BE2C (cell line): ENCODE measurements at regions not wholly inside any gene's neighbourhood (a gene's known extent, or its start where the extent isn't known, plus 50 kb on each side); places are given as distances from the start of the nearest gene placed in this dataset.

ENCODE experiments used
- DNase-seq: peaks from one replicate; pipeline ENCODE4 v3.0.0-alpha.2; 2020
- H3K27me3 ChIP-seq: fragments of 250-450 bp; sonication (Bioruptor Pico); 2 replicates; pipeline ENCODE4 v1.5.1; 2020; ENCODE audit warnings: mild to moderate bottlenecking
- H3K36me3 ChIP-seq: fragments of 250-450 bp; sonication (Bioruptor Pico); 2 replicates; pipeline ENCODE4 v1.5.1; 2020; ENCODE audit warnings: mild to moderate bottlenecking
- H3K4me1 ChIP-seq: fragments of 250-450 bp; sonication (Bioruptor Pico); 2 replicates; pipeline ENCODE4 v1.5.1; 2020
- H3K4me3 ChIP-seq: 2 replicates; pipeline ENCODE4 v1.5.1; 2011; ENCODE audit warnings: low read depth, low read length
- H3K9me3 ChIP-seq: fragments of 250-450 bp; sonication (Bioruptor Pico); 2 replicates; pipeline ENCODE4 v1.5.1; 2020
- CTCF ChIP-seq: IDR thresholded peaks from 2 replicates; pipeline ENCODE4 v1.5.1; 2012; ENCODE audit warnings: mild to moderate bottlenecking, low read depth, low read length

DNA sequence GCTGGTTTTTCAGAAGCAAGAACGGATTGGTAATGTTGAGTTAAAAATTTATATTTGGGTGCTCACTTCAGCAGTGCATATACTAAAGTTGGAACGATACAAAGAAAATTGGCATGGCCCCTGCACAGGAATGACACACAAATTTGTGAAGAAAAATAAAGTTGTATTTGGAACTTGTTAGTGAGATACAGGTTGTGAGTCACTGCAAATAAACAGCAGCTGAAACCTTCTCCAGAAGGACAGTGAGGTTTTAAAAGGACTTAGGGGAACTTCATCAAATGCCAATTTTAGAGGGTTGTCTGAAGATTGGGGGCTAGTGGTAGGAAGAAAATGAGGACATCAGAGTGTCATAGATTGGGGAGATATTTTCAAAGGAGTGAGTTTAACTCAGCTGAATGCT is 79.7 kb upstream of the ELOVL6 start:
- Histone ChIP-seq H3K36me3 (no peaks in the 10 kb centered on the region), H3K27me3 (no peaks in the 10 kb centered on the region), H3K4me1 (no peaks in the 10 kb centered on the region), H3K4me3 (no peak overlapping the region), H3K9me3 (no peaks in the 10 kb centered on the region)
- DNase-seq: no peak
- TF ChIP-seq CTCF: no peak

DNA sequence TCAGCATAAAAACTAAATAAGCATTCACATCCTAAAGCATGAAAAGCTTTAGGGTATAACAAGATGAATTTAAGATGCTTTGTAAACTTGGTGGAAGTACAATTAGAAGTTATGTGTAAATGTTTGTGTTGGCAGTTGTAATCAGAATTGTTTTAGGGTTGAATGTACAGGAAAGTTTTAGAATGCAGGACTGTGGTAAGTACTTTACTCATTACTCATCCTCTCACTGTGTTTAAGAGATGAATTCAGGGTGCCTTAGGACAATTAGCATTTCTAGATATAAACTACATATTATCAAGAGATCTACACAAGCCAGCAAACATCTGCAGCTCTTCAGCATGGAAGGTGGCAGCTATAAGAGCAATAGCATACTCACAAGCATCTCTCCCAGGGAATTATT is 77.5 kb upstream of the ELOVL6 start:
- Histone ChIP-seq H3K9me3 (no peaks in the 10 kb centered on the region), H3K36me3 (no peaks in the 10 kb centered on the region), H3K27me3 (no peaks in the 10 kb centered on the region), H3K4me3 (no peak overlapping the region), H3K4me1 (no peaks in the 10 kb centered on the region)
- no peak for TF ChIP-seq CTCF
- no peak for DNase-seq

- H3K9me3 ChIP-seq: no peaks in the 10 kb centered on the region
- no peak overlapping the region for H3K4me3 ChIP-seq
- H3K36me3 ChIP-seq: no peaks in the 10 kb centered on the region
- H3K27me3 ChIP-seq: no peaks in the 10 kb centered on the region
- no peak for TF ChIP-seq CTCF
- no peaks in the 10 kb centered on the region for H3K4me1 ChIP-seq
- no peak for DNase-seq
Measured at GRCh38 chr4:110271986-110272385, 73.6 kb upstream of the ELOVL6 start.

DNA sequence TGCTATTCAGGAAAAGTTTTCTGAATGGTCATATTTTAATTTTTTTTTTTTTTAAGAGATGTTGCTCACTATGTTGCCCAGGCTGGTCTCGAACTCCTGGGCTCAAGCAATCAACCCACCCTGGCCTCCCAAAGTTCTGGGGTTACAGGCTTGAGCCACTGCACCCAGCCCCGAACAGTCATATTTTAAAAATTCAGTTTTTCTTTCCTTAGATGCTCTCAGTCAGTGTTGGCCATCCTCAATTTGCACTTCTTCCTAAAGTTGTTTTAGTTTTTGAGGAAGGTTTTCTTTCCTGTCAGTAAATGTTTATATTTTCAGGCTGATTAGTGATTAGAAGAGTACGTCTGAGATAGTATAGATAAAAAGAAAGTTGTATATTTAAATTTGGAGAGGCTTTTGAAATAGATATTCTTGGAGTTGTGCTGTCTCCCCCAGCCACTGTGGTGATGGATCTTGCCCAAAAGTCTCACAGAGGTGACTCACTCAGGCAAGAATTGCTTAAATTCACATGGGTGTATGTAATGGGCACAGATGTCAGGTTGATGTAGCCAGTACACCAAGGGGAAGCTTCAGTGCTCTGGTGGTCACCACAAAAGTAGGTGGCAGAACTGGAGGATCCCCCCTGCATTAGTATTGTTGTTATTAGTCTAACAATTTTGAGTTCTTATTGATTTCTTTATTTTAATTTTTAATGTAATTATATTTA is 72.2 kb upstream of the ELOVL6 start:
- TF ChIP-seq CTCF: no peak
- H3K27me3 ChIP-seq: no peaks in the 10 kb centered on the region
- DNase-seq: no peak
- H3K4me3 ChIP-seq: no peak overlapping the region
- no peaks in the 10 kb centered on the region for H3K4me1 ChIP-seq
- H3K9me3 ChIP-seq: no peaks in the 10 kb centered on the region
- H3K36me3 ChIP-seq: no peaks in the 10 kb centered on the region

- H3K27me3 ChIP-seq: no peaks in the 10 kb centered on the region
- DNase-seq: no peak
- H3K36me3 ChIP-seq: no peaks in the 10 kb centered on the region
- no peaks in the 10 kb centered on the region for H3K4me1 ChIP-seq
- H3K4me3 ChIP-seq: no peak overlapping the region
- no peak for TF ChIP-seq CTCF
- H3K9me3 ChIP-seq: no peaks in the 10 kb centered on the region
Measured at GRCh38 chr4:110268790-110269189, 70.4 kb upstream of the ELOVL6 start.

DNA sequence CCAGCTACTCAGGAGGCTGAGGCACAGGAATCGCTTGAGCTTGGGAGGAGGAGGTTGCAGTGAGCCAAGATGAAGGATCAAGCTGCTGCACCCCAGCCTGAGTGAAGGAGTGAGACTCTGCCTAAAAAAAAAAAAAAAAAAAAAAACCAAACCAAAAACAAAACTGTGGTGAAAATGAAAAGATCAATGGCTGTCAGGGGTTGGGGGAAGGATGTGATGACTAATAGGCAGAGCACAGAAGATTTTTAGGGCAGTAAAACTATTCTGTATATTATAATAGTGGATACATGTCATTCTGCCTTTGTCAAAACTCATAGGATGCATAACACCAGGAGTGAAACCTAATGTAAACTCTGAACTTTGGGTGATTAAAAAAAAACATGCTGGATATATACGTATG is 69.9 kb upstream of the ELOVL6 start:
- no peak overlapping the region for H3K4me3 ChIP-seq
- no peaks in the 10 kb centered on the region for H3K9me3 ChIP-seq
- no peaks in the 10 kb centered on the region for H3K4me1 ChIP-seq
- DNase-seq: no peak
- no peak for TF ChIP-seq CTCF
- no peaks in the 10 kb centered on the region for H3K27me3 ChIP-seq
- no peaks in the 10 kb centered on the region for H3K36me3 ChIP-seq
